Amniotic stem cell (primary cell): ENCODE measurements at regions not wholly inside any gene's neighbourhood (a gene's known extent, or its start where the extent isn't known, plus 50 kb on each side); places are given as distances from the start of the nearest gene placed in this dataset.

Experiments used
- DNase-seq: peaks from one replicate; lab custom pipeline; 2025; lab: John Stamatoyannopoulos, UW

DNA sequence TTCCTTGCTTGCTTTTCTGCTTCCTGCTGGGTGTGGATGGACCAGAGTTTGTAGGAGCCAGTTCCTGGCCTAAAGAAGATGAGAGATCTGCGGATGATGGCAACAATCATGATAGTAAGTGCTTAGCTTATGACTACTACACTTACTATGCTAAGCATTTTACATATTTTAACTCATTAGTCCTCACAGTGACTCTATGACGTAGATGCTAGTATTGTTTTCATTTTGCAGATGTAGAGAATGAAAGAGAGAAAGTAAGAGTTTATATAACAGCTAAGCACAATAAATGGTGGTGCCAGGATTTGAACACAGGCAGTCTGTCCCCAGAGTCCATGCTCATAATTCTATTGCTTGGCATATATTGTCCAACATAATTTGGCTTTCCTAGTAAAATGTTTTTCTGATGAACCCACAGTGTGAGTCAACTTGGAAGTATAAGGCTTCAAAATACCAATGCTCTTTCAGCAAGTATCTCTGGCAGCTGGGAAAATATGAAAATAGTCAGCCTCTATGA is 363.2 kb upstream of the DDHD1 start:
- DNase-seq = peak; percentile 65

DNA sequence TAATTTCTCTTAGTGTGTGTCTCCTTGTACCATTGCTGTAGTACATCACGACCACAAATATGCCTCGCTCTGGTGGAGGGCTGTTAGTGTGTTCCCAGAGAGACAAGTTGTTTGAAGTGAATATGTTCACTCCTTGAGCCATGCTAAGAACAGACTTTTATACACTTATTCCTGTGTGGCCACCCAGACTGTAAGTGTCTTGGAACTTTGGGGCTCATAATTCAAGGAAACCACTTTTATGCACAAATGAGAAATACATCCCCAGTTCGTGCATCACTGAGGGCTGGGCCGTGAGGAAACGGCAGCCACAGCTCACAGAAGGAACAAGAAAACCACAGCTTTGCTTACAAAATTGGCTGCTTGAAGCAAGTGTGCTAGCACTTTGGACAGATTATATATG is 362.2 kb upstream of the DDHD1 start:
- no peak for DNase-seq

DNA sequence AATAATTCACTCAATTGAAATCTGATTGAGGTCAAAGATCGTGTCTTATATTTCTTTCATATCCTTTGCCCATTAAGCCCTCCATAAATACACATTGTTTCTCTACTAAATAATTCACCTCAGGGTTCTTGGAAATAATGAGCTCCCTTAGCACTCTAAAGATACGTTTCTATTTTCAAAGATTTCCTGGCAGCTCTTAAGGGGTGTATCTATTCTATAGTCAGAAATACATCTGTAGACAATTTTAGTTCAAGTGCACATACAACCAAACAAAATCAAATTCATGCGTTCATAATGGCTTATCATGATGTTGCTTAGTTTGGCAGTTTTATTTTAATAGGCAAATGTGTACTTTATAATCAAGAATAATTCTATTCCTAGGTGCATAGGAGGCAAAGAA is 361.1 kb upstream of the DDHD1 start:
- DNase-seq = no peak

DNA sequence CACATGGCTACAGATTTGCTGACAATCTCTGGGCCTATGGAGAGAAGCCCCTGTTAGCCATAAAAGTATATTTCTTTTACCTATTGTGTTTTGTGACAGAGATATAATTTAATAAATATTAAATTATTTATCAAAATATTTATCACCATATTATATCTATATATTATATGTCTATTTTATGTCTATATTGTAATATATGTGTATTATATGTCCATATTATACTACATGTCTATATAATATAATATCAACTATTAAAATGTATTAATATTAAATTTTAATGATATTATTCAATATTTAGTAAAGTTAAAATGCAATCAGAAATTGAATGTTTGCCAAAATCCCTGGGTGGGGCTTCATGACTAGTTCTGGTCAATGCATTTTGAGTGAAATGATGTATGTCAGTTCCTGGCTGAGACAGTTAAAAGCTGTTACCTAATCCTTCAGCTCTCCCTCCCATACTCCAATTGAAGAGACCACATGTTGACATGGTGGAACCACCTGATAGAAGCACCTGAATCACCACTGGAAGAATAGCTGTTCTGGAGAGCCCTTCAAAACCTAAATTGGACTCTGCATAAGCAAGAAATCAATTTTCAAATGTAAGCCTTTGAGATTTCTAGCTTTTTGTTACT is 357.3 kb upstream of the DDHD1 start:
- DNase-seq = no peak

DNA sequence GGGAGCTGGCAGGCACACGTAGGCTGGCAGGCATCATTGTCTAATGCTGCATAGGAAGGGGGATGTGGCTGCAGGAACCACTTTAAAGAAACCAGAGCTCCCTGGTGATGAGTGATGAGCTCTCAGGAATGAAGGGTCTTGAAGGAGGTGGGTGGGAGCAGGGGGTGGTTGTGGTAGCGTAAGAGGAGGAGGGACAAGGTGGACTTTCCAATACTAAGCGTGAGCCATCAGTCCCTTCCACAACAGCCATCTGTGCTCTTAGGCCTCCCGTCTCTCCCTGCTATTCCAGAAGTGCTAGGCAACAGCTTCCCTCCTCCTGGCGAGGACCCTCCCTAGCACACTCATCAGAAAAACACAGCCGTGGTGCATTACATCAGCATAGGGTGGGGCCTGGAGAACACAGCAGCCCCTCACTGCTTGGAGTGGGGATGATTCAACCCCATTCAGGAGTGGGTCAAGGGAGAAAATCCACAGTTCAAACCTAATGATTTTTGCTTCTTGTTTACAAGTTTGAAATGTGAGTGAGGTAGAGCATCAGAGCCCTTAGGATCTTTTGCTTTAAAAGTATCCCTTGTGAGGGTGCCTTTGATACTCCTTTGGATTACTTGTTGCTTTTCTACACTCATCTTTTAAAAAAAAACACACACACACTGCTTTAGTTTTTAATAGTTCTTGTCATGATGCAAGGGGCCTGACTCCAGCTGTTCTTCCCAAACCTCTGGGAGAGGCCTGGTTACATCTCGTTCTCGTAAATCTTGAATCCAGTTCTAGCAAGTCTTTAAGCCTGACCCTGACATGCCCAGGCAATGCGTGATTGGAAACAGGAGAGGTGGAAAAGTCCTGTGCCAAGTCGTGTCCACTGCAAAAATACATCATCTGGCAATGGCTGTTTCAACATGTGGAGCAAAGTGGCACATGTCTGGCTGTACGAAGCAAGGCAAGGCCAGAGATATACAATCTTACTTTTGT is 356.4 kb upstream of the DDHD1 start:
- DNase-seq = peak; percentile 15

DNA sequence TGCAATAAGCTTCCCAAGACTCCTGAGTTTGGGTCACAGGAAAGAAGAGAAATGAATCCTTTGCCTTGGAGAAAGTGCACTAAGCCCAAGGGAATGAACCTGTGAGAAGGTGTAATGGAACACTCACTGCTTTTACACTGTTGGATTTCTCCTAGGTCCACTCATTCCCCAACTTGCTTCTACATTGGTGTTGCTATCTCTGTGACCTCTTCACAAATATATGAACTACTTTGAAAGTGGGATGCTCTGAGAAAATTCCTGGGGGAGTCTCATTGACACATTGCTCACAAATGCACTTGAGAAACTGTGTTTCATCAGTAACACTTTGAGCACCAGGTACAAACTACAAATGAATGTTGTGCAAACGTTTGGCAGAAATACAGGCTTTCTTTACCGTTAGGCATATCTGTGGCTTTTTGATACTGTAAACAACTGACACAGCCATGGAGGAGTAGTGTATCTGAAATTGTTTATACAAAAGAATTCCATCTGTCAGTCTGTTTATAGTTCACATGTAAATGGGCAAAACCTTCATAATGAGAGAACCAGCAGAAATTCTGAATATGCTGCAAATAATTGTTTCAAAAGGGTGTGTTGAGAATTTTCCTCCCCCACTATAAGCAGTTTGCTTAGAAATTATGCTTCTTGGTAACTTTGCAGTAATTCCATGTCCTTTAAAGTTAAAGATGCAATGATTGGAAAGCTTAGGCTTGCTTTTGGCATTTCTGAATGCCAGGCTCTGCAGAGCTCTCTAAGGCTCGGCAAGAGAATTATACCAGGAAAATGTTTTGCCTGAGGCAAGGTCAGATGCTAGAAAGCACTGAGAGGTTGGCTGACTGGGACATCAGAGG is 348.5 kb upstream of the DDHD1 start:
- DNase-seq = peak; percentile 28

DNA sequence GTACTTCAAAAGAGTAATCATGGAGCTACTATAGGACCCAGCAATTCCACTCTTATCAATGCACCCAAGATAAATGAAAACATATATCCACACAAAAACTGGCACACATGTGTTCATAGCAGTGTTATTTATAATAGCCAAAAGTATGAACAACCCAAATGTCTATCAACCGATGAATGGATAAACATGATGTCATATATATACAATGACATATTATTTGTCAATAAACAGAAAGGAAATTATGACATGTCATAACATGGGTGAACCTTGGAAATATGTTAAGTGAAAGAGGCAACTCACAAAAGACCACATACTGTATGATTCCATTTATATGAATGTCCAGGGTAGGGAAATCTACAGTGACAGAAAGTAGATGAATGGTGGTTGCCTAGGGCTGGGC is 347.1 kb upstream of the DDHD1 start:
- no peak for DNase-seq

DNA sequence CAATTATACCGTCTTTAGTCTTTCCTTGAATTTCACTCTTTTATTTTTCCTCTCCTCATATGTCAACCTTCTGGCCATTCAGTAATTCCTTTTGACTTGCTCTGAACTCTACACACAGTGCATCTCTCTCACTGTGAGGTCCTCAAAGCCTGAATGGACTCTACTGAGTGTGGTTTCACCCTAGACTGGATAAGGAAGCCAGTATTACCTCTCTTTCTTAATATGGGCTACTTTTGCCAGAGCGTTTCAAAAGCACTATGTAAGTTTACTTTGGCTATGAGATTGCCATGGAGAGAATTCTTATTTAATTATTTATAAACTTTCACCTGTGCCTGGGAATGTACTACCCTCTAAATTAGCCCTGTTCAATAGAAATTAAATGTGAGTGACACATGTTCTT is 343.5 kb upstream of the DDHD1 start:
- no peak for DNase-seq

DNA sequence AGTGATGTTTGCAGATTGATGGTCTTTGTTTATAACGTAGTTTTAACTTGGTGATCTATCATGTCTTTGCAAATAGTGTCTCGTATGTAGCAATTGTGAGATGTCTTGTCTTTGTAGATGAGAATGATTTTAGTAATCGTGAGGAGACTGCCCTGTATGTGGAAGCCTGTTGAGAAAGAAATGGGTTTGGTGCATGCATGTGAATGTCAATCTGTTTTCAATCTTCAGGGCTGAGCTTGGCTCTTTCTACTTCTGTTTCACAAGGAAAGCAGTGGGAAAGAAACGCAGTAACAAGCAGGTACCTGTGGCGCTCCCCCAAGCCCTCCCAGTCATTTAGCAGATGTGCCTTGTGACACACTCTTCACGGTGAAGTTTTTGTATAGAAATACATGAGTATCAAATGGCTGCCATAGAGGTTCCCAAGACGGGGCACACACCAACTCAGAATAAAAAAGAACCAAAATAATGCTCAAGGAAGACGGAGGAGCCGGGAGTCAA is 342.8 kb upstream of the DDHD1 start:
- DNase-seq = no peak

DNA sequence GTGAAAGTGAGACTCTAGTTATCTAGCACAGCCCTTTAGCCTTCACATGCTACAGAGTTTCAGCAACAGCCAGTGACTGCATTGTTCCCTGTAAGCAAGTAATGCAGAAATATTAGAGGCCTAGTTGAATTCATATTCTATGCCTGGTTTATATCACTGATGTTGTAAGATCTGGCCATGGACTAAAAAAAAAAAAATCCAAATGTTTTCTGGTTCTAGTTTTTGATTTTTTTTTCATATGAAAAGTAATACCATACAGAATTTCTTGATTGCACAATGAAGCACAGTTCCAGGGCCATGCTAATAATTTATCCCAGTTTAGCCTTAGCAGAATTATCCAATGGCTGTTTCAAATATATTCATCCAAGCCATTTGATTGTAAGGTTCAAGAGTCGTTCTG is 341.5 kb upstream of the DDHD1 start:
- no peak for DNase-seq

DNA sequence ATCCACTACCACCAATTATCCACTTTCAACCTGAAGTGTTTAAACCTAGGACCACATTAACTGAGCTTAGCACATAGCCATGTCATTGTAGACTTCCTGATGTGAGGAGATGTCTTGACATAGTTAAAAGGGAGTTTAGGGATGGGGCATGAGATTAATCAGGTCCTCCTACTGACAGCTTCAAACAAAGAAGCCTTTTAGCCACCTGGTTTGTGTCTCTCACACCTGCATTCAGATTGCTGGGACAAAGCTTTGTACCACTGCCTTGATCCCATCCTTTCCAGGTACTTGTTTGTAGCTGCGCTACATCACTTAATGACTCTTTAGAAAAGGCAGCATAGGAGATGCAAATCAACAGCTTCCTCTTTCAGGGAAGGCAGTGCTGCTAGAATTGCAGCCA is 340.7 kb upstream of the DDHD1 start:
- DNase-seq = no peak

DNA sequence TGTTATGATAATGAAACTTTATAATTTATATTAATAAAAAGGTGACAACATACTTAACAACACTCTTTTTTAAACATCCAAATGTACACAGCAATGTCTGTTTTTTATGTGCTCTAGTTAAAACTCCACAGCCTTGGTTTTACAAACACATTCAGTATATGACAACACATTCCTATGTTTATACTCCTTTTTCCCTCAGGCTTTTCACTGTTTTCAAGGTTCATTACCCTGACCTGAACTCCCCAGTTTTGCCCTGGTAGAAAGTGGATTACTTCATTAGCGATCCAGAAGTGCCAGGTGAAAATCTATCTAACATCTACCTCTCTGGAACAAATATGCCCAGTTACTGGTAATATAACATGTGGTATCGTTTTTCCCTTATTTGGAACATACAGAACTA is 340.2 kb upstream of the DDHD1 start:
- DNase-seq = no peak

DNA sequence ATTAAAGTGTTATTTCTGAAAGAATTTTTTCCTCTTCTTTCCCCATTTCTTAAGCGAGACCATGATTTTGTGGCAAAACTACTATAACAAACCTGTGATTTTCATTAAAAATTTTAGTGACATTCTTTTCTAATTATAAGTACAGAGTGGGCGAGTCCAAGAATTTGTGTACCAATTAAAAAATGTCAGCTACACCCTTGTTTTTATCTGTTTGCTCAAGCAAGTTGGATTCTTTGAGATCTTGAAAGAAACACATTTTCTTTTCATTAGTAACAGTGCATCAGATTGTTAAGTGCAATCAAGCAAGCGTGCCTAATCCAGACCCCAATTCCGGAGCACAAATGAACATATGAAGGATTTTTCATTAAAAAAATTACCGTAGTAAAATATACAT is 338.8 kb upstream of the DDHD1 start:
- no peak for DNase-seq

DNA sequence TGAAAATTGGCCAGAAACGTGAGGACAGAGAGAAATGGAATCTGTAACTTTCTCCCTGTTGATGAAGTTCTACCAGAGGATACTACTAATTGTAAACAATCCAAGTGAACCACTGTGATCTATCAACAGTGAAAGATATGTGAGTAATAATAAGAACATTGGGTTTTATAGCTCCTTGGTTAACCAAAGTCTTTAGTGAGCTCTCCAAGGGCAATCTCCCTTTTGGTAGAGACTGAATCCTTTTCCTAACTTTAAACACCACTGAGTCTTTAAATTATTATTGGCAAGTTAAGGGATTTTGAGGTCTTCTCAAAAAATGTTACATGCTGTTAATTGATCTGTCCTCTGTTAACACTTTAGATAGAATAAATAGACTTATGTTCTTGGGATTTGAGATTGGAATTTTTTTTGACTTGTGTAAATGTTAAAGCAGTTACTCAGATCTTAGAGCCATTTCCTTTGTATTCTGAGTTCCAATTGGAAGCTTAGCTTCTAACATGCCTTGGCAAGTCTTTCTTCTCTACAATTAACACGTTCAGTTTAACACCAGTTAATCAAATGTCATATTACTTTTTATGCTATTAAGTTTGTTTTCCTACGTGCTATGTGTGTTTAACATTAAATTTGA is 338.2 kb upstream of the DDHD1 start:
- DNase-seq = no peak

DNA sequence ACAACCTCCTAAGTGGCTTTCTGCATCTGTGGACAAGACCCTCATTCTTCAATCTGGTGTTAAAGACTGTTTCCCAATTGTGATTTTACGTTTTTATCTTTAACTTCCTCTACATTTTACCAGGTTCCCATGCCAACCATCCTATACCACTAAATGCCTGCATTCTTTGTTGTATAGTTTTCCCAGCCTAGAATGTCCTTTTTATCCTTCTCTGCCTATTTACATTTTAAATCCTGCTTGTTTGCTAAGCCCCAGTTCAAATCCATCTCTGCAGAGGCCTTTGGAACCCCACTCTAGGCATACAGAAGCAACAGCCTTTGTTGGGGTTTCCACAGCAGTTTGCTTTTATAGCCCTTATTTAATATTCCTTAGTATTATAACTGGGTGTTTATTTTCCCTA is 325.1 kb upstream of the DDHD1 start:
- DNase-seq = no peak

DNA sequence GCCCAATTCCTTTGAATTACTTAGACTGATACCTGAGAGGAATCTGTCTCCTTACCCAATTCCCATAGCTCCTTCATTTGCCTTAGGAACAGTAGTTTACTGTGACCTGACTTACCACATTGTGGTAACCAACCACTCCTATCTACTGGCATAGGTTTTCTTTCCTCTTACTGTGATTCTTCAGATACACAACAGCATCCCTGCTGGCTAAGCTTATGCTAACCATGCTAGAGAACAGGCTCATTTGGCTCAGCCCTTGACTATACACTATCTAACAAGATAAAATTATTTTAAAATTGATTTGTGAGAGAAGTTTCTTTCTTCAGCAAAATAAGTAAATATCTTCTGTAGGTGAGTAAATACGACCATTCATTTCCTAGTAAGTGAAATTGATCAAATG is 320.4 kb upstream of the DDHD1 start:
- DNase-seq = no peak

DNA sequence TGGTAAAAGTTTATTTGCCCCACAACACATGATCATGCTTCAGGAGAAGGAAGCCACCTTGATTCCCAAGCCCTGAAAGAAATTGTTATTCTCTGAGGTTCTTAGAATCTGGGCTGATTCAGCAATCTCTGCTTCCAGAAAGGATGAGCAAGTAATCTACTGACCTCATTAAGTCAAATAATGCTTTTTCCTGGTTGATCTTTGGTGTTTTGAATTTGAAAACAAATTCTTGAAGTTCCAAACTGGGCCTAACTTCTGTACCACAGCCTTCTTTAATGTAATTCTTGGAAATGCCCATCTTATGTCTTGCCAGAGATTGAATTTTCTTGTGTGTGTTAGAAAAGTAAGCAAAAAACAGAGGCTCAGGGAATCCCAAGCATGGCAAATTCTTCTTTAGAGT is 319.2 kb upstream of the DDHD1 start:
- no peak for DNase-seq

DNA sequence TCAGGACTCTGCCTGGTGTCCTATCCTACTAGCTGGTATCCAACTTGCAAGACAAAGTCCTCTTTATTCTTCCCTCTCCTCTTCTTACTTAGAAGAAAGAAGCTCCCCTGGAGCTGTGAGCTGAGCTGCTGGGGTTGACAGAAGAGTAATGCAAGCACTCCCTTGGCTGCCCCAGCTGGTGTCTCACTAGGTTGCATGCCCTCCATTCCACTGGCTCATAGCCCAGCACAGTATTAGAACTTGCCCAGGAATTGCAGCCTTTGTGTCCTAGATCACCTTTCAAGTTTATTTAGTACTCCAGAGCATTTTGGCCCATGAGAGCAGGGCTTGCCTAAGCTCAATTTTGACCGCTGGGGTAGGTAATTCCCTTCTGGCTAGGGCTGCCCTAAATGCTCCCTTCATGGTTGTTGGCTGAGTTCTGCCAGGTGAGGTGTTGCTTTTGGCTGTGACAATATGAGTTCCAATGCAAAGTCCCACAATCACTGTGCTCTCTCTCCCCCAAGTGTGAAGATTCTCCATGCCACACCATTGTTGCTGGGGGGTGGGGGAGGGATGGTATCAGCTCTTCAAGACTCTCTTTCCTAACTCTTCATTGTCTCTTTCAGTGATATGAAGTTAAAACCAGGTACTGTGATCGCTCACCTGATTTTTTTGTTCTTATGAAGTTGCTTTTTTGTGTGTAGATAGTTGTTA is 317.4 kb upstream of the DDHD1 start:
- DNase-seq = no peak

DNA sequence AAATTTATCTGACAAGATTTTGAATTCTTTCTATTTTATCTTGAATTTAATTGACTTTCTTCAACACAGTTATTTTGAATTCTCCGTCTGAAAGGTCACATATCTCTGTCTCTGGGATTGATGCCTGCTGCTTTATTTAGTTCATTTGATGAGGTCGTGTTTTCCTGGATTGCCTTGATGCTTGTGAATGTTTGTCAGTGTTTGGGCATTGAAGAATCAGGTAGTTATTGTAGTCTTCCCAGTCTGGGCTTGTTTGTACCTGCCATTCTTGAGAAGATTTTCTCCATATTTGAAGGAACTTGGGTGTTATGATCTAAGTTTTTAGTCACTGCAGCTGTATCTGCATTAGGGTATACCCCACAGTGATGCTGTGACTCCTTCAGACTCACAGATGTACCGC is 315.8 kb upstream of the DDHD1 start:
- DNase-seq = no peak

DNA sequence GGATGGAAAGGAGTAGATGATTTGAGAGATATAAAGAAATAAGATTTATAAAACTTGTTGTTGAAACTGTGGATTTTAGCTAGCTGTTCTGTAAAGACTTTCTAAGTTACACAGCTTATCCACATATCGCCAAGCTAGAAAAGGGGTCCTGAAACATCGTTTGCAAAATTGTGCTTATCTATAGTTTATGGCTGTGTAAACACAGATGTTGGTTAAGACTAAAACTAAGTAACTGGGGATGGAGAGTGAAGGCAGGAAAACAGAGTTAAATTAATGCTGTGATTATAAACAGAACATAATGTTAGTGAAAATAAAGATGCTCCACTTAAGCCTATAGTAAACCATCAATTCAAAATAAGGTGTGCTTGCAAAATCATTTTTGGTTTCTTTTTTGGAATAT is 311.3 kb upstream of the DDHD1 start:
- DNase-seq = no peak
